GM18508 (cell line): ENCODE measurements at regions not wholly inside any gene's neighbourhood (a gene's known extent, or its start where the extent isn't known, plus 50 kb on each side); places are given as distances from the start of the nearest gene placed in this dataset.
"Not testable (repeated sequence)": the region's sequence is repeated elsewhere in the genome, so short reads cannot be mapped to it uniquely, and the experiment has no call there.

Experiments used
- ATAC-seq: cut with Tn5 transposase; IDR thresholded peaks from one replicate; pipeline ENCODE4 v1.9.1; 2021; ENCODE audit warnings: moderate number of reproducible peaks; ENCODE audit not compliant: insufficient read depth, unreplicated experiment

DNA sequence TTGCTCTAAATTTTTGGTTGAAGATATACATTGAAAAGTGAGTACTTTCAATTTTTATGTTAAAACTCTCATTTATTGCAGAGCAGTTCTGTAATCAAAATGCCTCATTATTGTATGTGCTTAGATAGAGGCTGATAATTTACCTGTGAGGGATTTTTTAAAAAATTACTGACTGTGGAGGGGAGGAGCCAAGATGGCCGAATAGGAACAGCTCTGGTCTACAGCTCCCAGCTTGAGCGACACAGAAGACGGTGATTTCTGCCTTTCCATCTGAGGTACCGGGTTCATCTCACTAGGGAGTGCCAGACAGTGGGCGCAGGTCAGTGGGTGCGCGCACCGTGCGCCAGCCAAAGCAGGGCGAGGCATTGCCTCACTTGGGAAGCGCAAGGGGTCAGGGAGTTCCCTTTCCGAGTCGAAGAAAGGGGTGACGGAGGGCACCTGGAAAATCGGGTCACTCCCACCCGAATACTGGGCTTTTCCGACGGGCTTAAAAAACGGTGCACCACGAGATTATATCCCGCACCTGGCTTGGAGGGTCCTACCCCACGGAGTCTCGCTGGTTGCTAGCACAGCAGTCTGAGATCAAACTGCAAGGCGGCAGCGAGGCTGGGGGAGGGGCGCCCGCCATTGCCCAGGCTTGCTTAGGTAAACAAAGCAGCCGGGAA is 89.4 kb downstream of the DDX11 start:
- not testable (repeated sequence) for ATAC-seq

DNA sequence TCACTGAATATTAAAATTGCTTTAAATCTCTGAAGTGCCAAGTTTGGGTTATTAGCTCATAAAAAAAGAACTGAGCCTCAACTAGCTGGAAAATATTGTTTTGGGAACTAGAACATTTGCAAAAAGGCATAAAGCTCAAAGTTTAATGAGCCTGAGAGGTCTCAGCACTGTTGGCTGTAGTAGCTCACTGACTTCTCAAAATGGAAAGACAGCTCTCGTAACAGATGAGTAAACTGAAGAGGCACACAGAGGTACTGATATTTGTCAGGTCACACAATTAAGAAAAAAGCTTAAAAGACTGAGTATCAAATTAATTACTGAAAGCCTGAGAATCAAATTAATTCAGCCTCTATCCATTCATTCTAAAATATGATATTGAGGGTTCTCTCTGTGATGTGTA is 100.6 kb downstream of the DDX11 start:
- not testable (repeated sequence) for ATAC-seq

DNA sequence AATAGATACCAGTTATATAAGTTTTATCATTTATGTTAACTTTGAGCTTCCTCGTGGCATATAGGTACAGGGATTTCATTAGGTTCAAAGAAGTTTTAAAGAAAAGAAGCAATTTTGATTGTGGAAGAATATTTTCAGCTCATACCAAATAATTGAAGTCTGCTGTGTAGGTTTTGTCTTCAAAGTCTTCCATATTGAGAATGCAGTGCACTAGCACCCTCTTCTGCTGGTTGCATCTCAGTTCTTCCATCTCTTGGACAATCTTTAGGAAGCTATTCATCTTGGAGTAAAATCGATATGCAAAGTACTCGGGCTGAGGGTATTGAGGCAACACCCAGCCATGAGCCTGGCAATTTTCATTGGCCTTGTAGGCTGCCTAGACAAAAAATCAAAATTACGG is 103.9 kb downstream of the DDX11 start:
- ATAC-seq, result not testable (repeated sequence)

DNA sequence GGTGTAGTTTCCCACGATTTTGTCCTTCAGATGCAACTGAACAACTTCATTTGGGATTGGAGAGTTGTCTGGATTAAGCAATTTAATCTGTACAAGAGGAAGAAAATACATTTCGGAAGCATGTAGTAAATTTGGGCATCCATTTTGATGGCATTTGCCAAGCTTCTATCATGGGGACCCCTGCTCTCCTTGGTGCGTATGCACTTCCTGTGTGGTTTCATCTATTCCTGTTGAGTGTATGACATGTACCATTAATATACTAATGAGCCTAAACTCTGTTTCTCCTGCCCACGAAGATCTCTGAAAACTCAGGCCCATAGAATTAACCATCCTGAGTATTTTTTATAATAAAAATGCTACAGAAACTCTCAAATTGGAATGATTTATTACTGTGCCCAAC is 105.2 kb downstream of the DDX11 start:
- not testable (repeated sequence) for ATAC-seq

DNA sequence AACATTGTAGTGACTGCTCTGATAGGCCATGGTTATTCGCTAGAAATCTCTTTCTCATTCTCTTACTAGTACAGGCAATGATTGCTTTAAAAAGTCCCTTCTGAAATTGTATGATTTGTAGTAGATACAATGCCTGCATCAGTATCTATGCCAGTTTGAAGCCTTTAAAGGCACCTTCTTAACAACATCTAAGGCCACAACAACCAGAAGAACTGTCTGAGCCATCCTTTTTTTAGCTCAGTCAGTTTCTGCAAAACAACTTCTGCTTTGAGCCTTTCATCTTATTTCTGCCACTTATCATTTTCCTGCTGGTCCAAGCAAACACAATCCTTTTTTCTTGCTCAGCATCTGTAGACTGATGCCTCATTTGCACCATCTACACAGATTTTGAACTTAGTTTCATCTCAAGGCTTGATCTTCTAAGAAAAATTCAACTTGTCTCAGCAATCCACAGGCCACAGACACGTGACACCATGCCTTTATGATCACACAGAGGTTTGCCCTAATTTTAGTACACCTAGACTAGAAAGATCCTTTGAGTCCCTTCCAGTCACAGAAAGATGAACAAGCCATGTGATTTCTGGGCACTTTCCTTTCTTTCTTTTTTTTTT is 106.1 kb downstream of the DDX11 start:
- not testable (repeated sequence) for ATAC-seq

DNA sequence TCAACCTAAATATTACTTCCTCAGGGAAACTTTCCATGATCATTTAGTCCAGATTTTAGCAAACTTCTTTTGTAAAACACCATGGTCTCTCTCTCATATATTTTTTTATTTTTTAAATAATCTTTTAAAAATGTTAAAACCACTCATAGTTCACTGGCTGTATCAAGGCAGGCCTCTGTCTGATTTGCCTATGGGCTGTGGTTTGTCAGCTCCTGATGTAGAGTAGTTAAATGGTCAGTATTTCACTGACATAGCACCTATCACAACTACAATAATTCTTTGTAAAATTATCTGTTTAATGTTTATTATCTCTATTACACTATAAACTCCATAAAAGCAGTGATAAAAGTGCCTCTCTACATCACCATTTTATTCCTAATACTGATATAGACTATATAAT is 108.9 kb downstream of the DDX11 start:
- ATAC-seq, result not testable (repeated sequence)

DNA sequence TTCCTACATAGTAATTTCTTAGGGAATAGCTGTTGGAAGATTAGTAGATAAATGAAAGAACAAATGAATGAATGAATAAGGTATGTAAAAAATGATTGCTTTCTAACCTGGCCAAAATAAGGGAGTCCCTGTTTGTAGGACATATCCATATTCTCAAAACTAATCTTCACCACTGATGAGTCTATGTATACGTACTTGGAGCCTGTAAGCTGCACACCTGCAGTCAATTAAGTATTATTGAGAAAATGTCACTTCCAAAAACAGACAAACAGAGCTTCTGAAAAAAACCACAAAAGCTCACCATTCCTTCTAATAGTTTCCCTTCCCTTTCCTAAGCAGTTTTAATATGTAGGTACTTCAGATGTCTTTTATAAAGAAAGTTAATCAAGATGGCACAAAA is 109.4 kb downstream of the DDX11 start:
- ATAC-seq, result not testable (repeated sequence)

DNA sequence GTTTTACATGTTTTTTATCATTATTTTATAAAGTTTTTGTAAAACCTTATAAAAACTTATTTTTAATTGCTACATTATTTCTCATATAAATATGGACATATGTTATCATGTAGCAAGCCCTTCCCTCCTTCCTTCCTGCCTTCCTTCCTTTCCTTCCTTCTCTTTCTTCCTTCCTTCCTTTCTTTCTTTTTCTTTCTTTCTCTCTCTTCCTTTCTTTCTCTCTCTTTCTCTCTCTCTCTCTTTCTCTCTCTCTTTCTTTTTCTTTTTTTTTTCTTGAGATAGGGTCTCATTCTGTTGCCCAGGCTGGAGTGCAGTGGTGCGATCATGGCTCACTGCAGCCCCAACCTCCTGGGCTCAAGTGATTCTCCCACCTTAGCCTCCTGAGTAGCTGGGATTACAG is 110.2 kb downstream of the DDX11 start:
- ATAC-seq, result not testable (repeated sequence)

DNA sequence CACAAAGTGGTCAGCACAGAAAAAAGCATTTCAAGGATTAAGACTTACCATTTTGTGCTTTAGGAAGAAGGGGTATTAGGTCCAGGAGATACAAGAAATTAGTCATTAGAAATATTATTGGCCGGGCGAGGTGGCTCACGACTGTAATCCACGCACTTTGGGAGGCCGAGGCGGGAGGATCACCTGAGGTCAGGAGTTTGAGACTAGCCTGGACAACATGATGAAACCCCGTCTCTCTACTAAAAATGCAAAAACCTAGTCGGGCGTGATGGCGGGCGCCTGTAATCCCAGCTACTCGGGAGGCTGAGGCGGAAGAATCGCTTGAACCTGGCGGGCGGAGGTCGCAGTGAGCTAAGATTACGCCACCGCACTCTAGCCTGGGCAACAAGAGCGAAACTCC is 111.0 kb downstream of the DDX11 start:
- not testable (repeated sequence) for ATAC-seq

DNA sequence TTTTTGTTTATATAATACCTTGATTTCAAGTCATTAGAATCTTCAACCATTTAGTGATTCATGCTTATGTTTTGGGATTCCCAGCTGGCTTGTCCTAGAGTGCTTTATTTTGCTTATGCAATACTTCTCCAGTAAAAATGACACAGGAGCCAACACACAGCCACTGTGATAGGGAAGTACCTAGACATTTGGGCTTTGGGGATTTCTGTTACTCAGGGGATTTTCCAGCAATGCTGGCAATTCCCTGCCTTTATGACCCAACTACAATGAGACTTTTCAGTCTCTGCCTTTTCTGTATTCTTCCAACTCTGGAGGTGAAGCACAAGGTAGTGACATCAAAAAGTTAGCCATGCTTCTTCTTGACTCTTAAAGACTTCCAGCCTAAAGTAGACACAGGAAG is 119.0 kb downstream of the DDX11 start:
- not testable (repeated sequence) for ATAC-seq

DNA sequence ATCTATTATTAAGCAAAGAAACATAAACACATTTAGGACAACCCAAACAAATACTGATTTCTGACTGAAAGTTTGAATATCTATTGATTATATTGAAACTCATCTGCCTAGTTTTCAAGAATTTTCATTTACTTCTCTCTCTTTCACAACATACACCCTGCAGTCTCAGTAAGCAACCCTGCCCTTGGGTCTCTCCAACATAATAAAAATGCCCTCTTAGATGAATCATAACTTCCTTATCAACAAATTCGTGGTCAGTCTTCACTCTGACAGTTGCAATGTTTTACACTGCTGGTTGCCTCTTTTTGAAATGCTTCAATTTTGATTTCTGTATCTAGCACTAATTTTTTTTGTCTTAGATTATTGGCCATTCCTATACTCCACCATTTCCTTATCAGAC is 122.0 kb downstream of the DDX11 start:
- ATAC-seq, result not testable (repeated sequence)

DNA sequence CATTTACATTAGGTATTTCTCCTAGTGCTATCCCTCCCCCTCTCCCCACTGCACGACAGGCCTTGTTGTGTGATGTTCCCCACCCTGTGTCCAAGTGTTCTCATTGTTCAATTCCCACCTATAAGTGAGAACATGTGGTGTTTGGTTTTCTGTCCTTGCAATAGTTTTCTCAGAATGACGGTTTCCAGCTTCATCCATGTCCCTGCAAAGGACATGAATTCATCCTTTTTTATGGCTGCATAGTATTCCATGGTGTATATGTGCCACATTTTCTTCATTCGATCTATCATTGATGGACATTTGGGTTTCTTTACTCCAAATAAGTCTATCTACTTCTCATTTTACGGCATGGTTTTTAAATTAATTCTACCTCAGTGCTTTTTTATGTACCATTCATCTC is 125.8 kb downstream of the DDX11 start:
- ATAC-seq, result not testable (repeated sequence)

DNA sequence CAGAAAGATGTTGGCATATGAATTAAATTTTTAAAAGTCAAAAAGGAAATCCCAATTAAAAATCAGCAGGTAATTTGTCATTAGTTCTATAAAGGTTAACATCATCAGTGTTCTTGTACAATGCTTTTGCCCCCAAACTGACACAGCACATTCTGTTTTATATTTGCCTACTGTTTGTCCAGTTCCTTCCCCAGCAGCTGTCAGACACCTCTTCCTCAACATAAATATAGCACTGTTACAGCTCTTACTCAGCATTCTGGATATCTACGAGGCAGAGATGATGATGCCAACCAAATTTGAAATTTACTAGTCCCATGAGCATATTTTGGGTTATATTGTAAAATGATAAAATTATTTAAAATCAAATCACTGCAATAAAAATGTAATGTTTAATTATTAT is 124.6 kb downstream of the SINHCAF start:
- no peak for ATAC-seq

DNA sequence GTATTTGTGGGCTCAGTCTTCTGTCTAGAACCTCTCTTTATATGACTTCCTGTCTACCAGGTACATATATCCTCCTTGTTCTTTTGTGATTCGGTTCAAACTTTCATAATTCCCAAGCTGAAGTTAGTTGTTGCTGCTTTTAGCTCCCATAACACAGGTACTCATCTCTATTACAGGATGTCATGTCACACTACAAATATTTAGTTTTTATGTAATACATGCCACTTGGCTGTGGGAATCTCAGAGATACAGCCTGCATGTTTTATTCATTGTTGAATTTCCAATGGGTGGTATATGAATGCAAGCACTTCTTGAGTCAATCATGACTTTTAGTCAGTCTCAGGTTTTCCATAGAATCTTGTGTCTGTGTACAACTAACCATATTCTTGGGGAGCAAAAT is 122.7 kb downstream of the SINHCAF start:
- ATAC-seq, result no peak

DNA sequence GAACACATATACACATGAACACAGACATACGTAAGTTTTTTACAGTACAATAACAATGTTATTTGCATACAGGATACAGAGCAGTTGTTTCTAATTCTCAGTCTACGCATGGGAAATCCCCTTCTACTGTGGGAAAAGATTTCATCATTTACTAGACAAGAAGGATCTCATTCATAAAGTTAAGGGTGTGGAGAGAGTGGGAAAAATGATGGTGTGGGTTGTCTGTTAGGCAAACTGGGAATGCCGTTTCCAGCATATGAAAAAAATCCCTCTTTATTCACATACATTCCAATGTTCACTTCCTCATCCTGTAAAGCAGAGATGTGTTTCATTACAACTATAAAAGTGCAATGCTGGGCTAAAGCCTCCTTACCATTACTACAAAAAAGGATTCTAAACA is 120.9 kb downstream of the SINHCAF start:
- ATAC-seq, result peak; percentile 91

DNA sequence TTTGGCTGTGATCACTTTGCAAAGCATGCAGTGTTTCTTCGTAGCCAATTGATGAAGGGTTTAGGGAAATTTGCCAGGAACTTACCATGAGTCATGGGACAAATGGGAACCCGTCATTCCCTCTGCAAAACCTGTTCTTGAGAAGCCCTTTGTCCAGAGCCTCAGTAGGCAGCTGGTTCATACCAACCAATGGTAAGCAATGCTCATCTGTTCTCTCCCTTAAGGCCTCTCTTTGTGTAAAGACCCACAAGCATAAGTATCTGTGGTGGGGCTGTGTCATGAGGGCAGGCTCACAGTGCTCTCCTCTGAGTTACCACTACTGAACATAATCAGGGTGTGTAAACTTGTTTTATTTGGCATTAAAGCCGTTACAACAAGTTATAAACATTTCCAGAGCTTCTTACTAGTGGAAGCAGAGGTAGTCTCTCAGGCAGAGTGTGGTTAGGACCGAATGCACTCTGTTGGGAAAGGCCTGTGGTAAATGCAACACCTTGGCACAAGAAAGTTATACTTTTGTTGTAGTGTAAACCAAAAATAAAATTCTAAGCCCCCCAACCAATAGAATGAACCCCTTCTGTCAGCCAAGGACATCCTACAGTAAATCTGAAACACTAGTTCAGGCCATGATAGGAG is 119.8 kb downstream of the SINHCAF start:
- no peak for ATAC-seq

DNA sequence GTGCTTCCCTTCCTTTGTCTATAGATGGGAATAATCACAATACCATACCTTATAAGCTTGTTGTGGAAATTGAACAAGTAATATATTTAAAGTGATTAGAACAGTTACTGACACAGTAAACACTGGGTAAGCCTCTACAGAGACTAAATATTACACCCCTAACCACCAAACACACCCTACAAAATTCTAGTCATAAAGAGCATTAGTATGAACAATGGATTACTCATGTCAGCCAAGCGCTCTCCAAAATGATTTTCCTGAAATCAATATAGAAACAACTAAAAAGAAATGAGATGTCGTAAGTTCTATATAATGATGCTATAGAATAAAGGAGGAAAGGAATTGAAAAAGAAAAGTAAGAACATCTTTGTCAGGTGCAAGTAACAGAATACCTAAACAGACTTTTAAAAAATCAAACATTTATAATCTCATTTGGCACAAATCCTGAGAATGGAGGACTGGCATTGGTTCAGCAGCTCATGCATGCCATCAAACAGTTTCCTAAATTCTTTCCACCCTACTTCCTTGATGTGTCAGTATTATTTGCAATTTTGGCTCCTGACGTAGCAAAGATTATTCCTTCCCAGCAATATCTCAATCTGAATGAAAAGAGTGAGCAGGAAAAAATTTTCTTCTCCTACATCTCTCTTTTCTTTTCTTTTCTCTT is 118.0 kb downstream of the SINHCAF start:
- no peak for ATAC-seq

DNA sequence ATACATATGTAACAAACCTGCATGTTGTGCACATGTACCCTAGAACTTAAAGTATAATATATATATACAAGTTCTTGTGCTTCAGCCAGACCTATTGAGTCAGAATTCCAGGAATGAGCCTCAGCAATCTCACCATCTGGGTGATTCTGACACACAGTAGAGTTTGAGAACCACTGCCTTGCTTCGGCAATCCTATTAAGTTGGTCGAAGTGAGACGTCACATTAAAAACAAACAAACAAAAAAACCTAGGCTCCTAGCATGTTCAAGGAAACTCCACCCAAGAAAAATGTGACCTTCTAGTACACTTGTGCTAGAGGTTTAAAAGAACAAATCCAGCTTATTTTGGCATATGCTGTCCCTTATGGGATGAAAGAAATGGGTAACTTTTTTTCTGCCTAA is 115.8 kb downstream of the SINHCAF start:
- no peak for ATAC-seq

DNA sequence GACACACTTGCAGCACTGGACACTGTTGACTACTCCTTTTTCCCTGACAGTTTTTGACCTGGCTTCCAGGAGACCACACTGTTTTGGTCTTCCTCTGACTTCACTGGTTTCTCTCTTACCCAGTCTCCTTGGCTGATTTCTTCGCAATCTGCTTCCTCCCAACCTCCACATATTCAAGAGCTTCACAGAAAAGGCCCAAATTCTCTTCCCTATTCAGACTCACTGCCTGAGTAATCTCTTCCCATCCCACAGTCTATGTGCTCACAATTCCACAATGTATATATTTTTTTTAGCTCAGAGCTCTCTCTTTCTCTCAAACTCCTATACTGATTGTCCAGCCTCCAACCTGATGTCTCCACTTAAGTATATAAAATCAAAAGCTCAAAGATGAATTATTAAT is 115.4 kb downstream of the SINHCAF start:
- no peak for ATAC-seq

DNA sequence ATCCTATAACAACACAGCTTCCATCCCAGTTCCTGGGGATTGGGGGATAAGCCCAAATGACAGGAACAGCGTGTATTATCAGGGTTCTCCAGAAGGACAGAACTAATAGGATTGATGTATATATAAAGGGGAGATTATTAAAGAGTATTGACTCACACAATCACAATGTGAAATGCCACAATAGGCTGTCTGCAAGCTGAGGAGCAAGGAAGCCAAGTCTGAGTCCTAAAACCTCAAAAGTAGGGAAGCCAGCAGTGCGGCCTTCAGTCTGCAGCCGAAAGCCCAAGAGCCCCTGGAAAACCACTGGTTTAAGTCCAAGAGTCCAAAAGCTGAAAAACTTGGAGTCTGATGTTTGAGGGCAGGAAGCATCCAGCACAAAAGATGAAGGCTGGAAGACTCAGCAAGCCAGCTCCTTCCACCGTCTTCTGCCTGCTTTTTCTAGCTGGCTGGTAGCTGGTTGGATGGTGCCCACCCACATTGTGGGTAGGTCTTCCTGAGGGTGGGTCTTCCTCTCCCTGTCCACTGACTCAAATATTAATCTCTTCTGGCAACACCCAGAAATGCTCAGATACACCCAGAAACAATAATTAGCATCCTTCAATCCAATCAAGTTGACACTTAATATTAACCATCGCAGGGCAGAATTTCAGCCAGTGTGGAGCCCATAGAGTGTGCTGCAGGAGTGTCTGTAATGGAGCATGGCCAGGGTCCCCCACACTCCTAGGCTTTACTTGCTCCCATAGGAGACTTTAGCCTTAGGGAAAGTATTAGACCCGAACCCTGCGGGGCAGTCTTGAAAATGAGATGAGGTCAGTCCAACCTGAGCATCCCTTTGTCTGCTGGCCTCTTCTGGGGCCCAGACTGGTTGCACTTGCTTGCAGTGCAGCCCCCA is 111.1 kb downstream of the SINHCAF start:
- no peak for ATAC-seq
